ENCODE measurements at regions not wholly inside any gene's neighbourhood (a gene's known extent, or its start where the extent isn't known, plus 50 kb on each side); places are given as distances from the start of the nearest gene placed in this dataset.
A peak's percentile ranks its signal among the peaks of the same experiment; 100 is the strongest.

DNA sequence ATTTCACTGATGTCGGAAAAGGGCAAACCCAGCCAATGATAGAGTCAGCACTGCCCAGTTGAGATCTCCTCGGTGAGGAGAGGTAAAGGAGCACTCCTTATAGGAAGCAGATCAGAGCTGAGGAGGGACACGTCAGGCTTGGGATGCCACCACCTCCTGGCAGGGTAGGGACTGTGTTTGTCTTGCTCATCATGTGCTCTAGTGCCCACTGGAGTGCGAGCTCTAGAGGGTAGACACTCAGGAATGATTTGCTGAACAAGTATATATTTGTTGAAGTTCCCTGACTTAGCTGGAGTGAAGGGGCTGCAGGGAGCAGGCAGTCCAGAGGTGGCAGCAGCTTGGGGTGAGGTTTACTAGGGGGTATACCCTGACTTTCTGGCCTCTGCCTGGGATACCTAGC is 146.5 kb downstream of the NOC3L start:
- H3K27ac ChIP-seq (ENCODE audit: low read length): no peak overlapping the region
- BruUV-seq (replicated peaks): no TSS peak
- ATAC-seq: peak; percentile 42; the same call in 1 of the 2 replicates
- no peak for TF ChIP-seq TCF7L2 (IDR thresholded peaks at IDR 0.05; ENCODE audit: low read depth, low read length)
- TF ChIP-seq, protein P1, sequence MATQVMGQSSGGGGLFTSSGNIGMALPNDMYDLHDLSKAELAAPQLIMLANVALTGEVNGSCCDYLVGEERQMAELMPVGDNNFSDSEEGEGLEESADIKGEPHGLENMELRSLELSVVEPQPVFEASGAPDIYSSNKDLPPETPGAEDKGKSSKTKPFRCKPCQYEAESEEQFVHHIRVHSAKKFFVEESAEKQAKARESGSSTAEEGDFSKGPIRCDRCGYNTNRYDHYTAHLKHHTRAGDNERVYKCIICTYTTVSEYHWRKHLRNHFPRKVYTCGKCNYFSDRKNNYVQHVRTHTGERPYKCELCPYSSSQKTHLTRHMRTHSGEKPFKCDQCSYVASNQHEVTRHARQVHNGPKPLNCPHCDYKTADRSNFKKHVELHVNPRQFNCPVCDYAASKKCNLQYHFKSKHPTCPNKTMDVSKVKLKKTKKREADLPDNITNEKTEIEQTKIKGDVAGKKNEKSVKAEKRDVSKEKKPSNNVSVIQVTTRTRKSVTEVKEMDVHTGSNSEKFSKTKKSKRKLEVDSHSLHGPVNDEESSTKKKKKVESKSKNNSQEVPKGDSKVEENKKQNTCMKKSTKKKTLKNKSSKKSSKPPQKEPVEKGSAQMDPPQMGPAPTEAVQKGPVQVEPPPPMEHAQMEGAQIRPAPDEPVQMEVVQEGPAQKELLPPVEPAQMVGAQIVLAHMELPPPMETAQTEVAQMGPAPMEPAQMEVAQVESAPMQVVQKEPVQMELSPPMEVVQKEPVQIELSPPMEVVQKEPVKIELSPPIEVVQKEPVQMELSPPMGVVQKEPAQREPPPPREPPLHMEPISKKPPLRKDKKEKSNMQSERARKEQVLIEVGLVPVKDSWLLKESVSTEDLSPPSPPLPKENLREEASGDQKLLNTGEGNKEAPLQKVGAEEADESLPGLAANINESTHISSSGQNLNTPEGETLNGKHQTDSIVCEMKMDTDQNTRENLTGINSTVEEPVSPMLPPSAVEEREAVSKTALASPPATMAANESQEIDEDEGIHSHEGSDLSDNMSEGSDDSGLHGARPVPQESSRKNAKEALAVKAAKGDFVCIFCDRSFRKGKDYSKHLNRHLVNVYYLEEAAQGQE (IDR thresholded peaks at IDR 0.05; ENCODE audit: insufficient read depth in 1 of 2, low read depth in 2 of 2, low read length in 1 of 2): no peak
- TF ChIP-seq POLR2AphosphoS5 (IDR thresholded peaks at IDR 0.05; ENCODE audit: low read depth, low read length): no peak
- TF ChIP-seq, protein P2, sequence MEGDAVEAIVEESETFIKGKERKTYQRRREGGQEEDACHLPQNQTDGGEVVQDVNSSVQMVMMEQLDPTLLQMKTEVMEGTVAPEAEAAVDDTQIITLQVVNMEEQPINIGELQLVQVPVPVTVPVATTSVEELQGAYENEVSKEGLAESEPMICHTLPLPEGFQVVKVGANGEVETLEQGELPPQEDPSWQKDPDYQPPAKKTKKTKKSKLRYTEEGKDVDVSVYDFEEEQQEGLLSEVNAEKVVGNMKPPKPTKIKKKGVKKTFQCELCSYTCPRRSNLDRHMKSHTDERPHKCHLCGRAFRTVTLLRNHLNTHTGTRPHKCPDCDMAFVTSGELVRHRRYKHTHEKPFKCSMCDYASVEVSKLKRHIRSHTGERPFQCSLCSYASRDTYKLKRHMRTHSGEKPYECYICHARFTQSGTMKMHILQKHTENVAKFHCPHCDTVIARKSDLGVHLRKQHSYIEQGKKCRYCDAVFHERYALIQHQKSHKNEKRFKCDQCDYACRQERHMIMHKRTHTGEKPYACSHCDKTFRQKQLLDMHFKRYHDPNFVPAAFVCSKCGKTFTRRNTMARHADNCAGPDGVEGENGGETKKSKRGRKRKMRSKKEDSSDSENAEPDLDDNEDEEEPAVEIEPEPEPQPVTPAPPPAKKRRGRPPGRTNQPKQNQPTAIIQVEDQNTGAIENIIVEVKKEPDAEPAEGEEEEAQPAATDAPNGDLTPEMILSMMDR (IDR thresholded peaks at IDR 0.05): no peak
- TF ChIP-seq SIN3A (IDR thresholded peaks at IDR 0.05; ENCODE audit: borderline replicate concordance, insufficient read depth, low read depth, low read length): no peak
- no peak overlapping the region for H3K4me3 ChIP-seq (ENCODE audit: low read depth in 2 of 2, low read length in 2 of 2)
- no peaks in the 10 kb centered on the region for H3K27me3 ChIP-seq (ENCODE audit: control insufficient read depth, insufficient read depth, low read length)
- DNase-seq (ENCODE audit: low read depth, low spot score): no peak
- ChIA-PET CTCF (no interaction called here), POLR2A (interaction anchor here (0.6 kb wide), 1 partner anchor 300 kb away, joined by 3 read pairs; no protein-coding TSS in a partner anchor)
- no peaks in the 10 kb centered on the region for H3K9me3 ChIP-seq (ENCODE audit: control insufficient read depth, insufficient read depth, low read depth, low read length)
- intact Hi-C loops (cut with micrococcal nuclease; ENCODE audit: unreplicated experiment): no loop called here
- in situ Hi-C loops (cut with HindIII; ENCODE audit: low pct_unique_long_range_greater_than_20kb, low sequenced_read_pairs): no loop called here
- H3K36me3 ChIP-seq (ENCODE audit: control insufficient read depth, insufficient read depth, low read length): no peaks in the 10 kb centered on the region
- no peaks in the 10 kb centered on the region; the same call in 1 of the 2 replicates for H3K4me1 ChIP-seq (ENCODE audit: control insufficient read depth, insufficient read depth, low read length)

DNA sequence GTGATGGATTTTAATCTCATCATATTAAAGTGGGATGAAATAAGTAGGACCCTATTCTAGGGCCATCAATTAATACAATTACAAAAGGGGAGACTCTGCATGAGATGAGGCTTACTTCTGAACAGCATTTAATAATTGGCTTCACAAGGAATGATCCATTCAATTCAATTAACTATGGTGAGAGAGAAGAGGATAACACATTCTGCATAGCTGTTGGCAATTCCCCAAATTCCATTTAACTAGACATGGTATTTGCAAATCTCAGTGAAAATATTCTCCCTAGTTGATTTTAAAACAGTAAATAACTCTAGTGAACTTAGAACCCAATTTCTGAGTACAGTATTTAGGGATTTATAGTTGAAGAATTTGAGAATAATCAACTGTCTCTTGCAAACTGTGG is 145.3 kb downstream of the NOC3L start:
- Histone ChIP-seq H3K27ac (ENCODE audit: low read length) (no peak overlapping the region), H3K9me3 (ENCODE audit: control insufficient read depth, insufficient read depth, low read depth, low read length) (no peaks in the 10 kb centered on the region), H3K4me3 (ENCODE audit: low read depth in 2 of 2, low read length in 2 of 2) (no peak overlapping the region), H3K4me1 (ENCODE audit: control insufficient read depth, insufficient read depth, low read length) (no peaks in the 10 kb centered on the region; the same call in 1 of the 2 replicates), H3K36me3 (ENCODE audit: control insufficient read depth, insufficient read depth, low read length) (no peaks in the 10 kb centered on the region), H3K27me3 (ENCODE audit: control insufficient read depth, insufficient read depth, low read length) (no peaks in the 10 kb centered on the region)
- in situ Hi-C loops (cut with HindIII; ENCODE audit: low pct_unique_long_range_greater_than_20kb, low sequenced_read_pairs) (no loop called here), intact Hi-C loops (cut with micrococcal nuclease; ENCODE audit: unreplicated experiment) (no loop called here)
- ATAC-seq (no peak), DNase-seq (ENCODE audit: low read depth, low spot score) (no peak)
- no peak for TF ChIP-seq POLR2AphosphoS5 (IDR thresholded peaks at IDR 0.05; ENCODE audit: low read depth, low read length)
- TF ChIP-seq, protein P2 (IDR thresholded peaks at IDR 0.05): no peak
- TF ChIP-seq SIN3A (IDR thresholded peaks at IDR 0.05; ENCODE audit: borderline replicate concordance, insufficient read depth, low read depth, low read length): no peak
- TF ChIP-seq TCF7L2 (IDR thresholded peaks at IDR 0.05; ENCODE audit: low read depth, low read length): no peak
- TF ChIP-seq, protein P1 (IDR thresholded peaks at IDR 0.05; ENCODE audit: insufficient read depth in 1 of 2, low read depth in 2 of 2, low read length in 1 of 2): no peak
- BruUV-seq (replicated peaks): no TSS peak
- CTCF ChIA-PET: no interaction called here
- POLR2A ChIA-PET: no interaction called here
